ENCODE measurements at regions not wholly inside any gene's neighbourhood (a gene's known extent, or its start where the extent isn't known, plus 50 kb on each side); places are given as distances from the start of the nearest gene placed in this dataset.

- TF ChIP-seq TAF1 (IDR thresholded peaks at IDR 0.05; ENCODE audit: borderline replicate concordance, insufficient read depth, low read length) (no peak), POLR2AphosphoS5 (IDR thresholded peaks at IDR 0.05; ENCODE audit: low read depth, low read length) (no peak), REST (IDR thresholded peaks at IDR 0.05; ENCODE audit: insufficient read depth in 1 of 2, low read depth in 2 of 2, low read length in 2 of 2) (no peak)
Measured at GRCh38 chr1:99424087-99424486, 159.8 kb downstream of the PLPPR4 start.
